Amygdala (tissue), 56 donors: ENCODE measurements at regions not wholly inside any gene's neighbourhood (a gene's known extent, or its start where the extent isn't known, plus 50 kb on each side); places are given as distances from the start of the nearest gene placed in this dataset.

Source experiments
- DNase-seq, 56 donors: peaks; one replicate each; lab custom pipeline; 2025; lab: John Stamatoyannopoulos, UW

GRCh38 chr2:30310371-30310770 is 79.0 kb downstream of the LBH start:
- no peak for DNase-seq

- no peak for DNase-seq
Observed at GRCh38 chr2:30310955-30311354, 79.6 kb downstream of the LBH start.

GRCh38 chr2:30311711-30312110 is 80.4 kb downstream of the LBH start:
- DNase-seq, result no peak

- DNase-seq, result no peak
Observed at GRCh38 chr2:30312916-30313315, 81.6 kb downstream of the LBH start.

- no peak for DNase-seq
Observed at GRCh38 chr2:30314981-30315380, 83.6 kb downstream of the LBH start.

GRCh38 chr2:30315391-30316063 is 84.2 kb downstream of the LBH start:
- DNase-seq, result no peak

GRCh38 chr2:30316408-30316807 is 85.1 kb downstream of the LBH start:
- no peak for DNase-seq

GRCh38 chr2:30318987-30319782 is 87.9 kb downstream of the LBH start:
- DNase-seq, result no peak

GRCh38 chr2:30321466-30321865 is 90.1 kb downstream of the LBH start:
- no peak for DNase-seq

- DNase-seq, result no peak
Observed at GRCh38 chr2:30323499-30323898, 92.2 kb downstream of the LBH start.

GRCh38 chr2:30324245-30324908 is 93.0 kb downstream of the LBH start:
- DNase-seq, result no peak

GRCh38 chr2:30325600-30326328 is 94.4 kb downstream of the LBH start:
- no peak for DNase-seq

- no peak for DNase-seq
Observed at GRCh38 chr2:30326497-30326896, 95.2 kb downstream of the LBH start.

GRCh38 chr2:30331038-30331437 is 99.7 kb downstream of the LBH start:
- no peak for DNase-seq

- no peak for DNase-seq
Observed at GRCh38 chr2:30331869-30332268, 100.5 kb downstream of the LBH start.

- no peak for DNase-seq
Observed at GRCh38 chr2:30332791-30333453, 101.6 kb downstream of the LBH start.

GRCh38 chr2:30334762-30335363 is 103.5 kb downstream of the LBH start:
- DNase-seq, result no peak

GRCh38 chr2:30336084-30336483 is 104.8 kb downstream of the LBH start:
- no peak for DNase-seq

- no peak for DNase-seq
Observed at GRCh38 chr2:30336978-30337841, 105.9 kb downstream of the LBH start.
